22Rv1 (cell line): ENCODE measurements at regions not wholly inside any gene's neighbourhood (a gene's known extent, or its start where the extent isn't known, plus 50 kb on each side); places are given as distances from the start of the nearest gene placed in this dataset.

Experiments used
- H3K27ac ChIP-seq: fragments of 450-650 bp; 2 replicates; pipeline ENCODE4 v1.5.1; 2017
- CTCF ChIP-seq: fragments of 450-650 bp; IDR thresholded peaks from 2 replicates; pipeline ENCODE4 v1.5.1; 2017; ENCODE audit warnings: mild to moderate bottlenecking
- ZFX ChIP-seq: fragments of 450-650 bp; IDR thresholded peaks from 2 replicates; pipeline ENCODE4 v1.6.1; 2017; ENCODE audit warnings: antibody characterized with exemption, borderline replicate concordance

DNA sequence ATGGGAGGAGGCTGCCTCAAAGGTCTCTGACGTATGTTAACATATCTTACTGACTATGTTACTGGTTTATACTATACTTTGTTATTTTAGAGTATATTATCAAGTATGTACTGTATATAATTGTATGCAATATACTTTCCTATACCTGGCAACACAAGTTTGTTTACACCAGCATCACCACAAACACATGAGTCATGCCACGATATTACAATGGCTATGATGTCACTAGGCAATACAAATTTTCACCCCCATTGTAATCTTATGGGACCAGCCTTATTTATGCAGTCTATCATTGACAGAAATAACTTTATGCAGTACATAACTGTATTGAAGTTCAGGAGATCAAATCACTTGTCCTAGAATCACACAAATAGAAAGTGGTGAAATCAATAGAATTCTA is 329.9 kb upstream of the SLC7A11 start:
- H3K27ac ChIP-seq, result no peak overlapping the region
- no peak for TF ChIP-seq CTCF

GRCh38 chr4:138567696-138568095 is 325.5 kb upstream of the SLC7A11 start:
- no peak for TF ChIP-seq CTCF
- no peak for TF ChIP-seq ZFX
- no peak overlapping the region for H3K27ac ChIP-seq

DNA sequence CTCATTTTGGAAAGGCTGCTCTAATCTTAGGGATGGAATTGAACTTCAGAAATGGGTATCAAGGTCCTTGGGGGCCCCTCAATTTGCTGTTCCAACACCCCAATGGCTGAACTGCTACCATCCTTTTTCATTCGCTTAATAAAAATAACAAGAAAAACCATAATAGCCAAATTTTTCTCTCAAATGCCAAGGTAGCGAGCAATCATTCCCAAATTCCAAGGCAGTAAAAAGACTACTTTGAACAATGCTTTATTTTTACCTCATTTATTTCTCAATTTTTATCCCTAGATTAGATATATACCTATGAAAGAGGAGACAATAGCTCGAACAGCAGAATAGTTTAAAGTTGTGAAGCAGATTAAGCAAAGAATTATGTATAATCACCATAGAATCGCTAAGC is 323.4 kb upstream of the SLC7A11 start:
- H3K27ac ChIP-seq, result no peak overlapping the region
- TF ChIP-seq ZFX, result no peak

- TF ChIP-seq ZFX (no peak), CTCF (no peak)
- H3K27ac ChIP-seq, result no peak overlapping the region
Measured at GRCh38 chr4:138562544-138562991, 320.4 kb upstream of the SLC7A11 start.

GRCh38 chr4:138561906-138562305 is 319.8 kb upstream of the SLC7A11 start:
- H3K27ac ChIP-seq, result no peak overlapping the region
- no peak for TF ChIP-seq CTCF
- no peak for TF ChIP-seq ZFX

- H3K27ac ChIP-seq, result no peak overlapping the region
- TF ChIP-seq CTCF (no peak), ZFX (no peak)
Measured at GRCh38 chr4:138561276-138561880, 319.2 kb upstream of the SLC7A11 start.

DNA sequence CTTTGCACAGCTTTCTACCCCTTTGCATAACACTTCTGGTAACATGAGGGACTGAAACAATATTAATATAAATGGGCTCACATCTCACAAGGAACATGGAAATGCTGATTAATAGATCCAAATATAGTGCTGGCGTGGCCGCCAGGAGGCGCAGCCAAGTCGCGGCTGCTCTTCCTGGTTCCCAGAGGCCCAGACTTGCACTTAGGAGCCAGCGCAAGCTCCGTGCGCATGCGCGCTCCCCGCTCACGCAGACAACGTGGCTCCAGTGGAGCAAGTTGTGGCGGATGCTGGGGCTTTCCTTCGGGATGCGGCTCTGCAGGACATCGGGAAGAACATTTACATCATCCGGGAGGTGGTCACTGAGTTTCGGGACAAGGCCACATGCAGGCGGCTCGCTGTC is 318.3 kb upstream of the SLC7A11 start:
- no peak for TF ChIP-seq CTCF
- no peak overlapping the region for H3K27ac ChIP-seq

- no peak for TF ChIP-seq CTCF
- no peak for TF ChIP-seq ZFX
- no peak overlapping the region for H3K27ac ChIP-seq
Measured at GRCh38 chr4:138558886-138559285, 316.7 kb upstream of the SLC7A11 start.
